ENCODE measurements at regions not wholly inside any gene's neighbourhood (a gene's known extent, or its start where the extent isn't known, plus 50 kb on each side); places are given as distances from the start of the nearest gene placed in this dataset.

- no peaks in the 10 kb centered on the region for H3K9me1 ChIP-seq (ENCODE audit: control insufficient read depth, extremely low read depth, insufficient read depth, low read length)
- FAIRE-seq (no peak), DNase-seq (ENCODE audit: low read depth, low spot score) (no peak)
- H3K27me3 ChIP-seq (ENCODE audit: control insufficient read depth, extremely low read depth, insufficient read depth, low read length), result no peaks in the 10 kb centered on the region
- no peak overlapping the region for H3K4me2 ChIP-seq (ENCODE audit: control insufficient read depth, extremely low read depth, insufficient read depth, low read depth, low read length)
- TF ChIP-seq CTCF (optimal IDR thresholded peaks at IDR 0.05 in 1 of 3, IDR thresholded peaks at IDR 0.05 in 1 of 3, conservative IDR thresholded peaks at IDR 0.05 in 1 of 3; ENCODE audit: extremely low read depth in 1 of 3, insufficient read depth in 2 of 3, low read length in 3 of 3) (no peak), EZH2 (IDR thresholded peaks at IDR 0.05; ENCODE audit: low read length) (no peak)
- no peak overlapping the region for H3K27ac ChIP-seq (ENCODE audit: control insufficient read depth, insufficient read depth, low read length)
- dilution Hi-C loops (cut with MboI; ENCODE audit: extremely low pct_ligation_motif_present, low sequenced_read_pairs), result no loop called here
- no peak overlapping the region for H3K4me3 ChIP-seq (ENCODE audit: control insufficient read depth in 2 of 3, extremely low read depth in 1 of 3, insufficient read depth in 2 of 3, low read depth in 1 of 3, low read length in 3 of 3)
- H3K9me3 ChIP-seq (ENCODE audit: control insufficient read depth, low read depth, low read length), result no peaks in the 10 kb centered on the region
- H2AFZ ChIP-seq (ENCODE audit: control insufficient read depth, low read length), result no peak overlapping the region
- no peaks in the 10 kb centered on the region for H4K20me1 ChIP-seq (ENCODE audit: control insufficient read depth, extremely low read depth, insufficient read depth, low read length)
- no peak overlapping the region for H3K9ac ChIP-seq (ENCODE audit: control insufficient read depth, extremely low read depth, insufficient read depth, low read length)
- H3K36me3 ChIP-seq (ENCODE audit: control insufficient read depth in 2 of 2, extremely low read depth in 1 of 2, insufficient read depth in 2 of 2, low read length in 2 of 2), result no peaks in the 10 kb centered on the region
- H3K79me2 ChIP-seq (ENCODE audit: control insufficient read depth, insufficient read depth, low read length), result no peaks in the 10 kb centered on the region
- H3K4me1 ChIP-seq (ENCODE audit: control insufficient read depth, extremely low read depth, insufficient read depth, low read length), result no peaks in the 10 kb centered on the region
These were observed 250.8 kb upstream of the SOX9 start for GRCh38 chr17:71869841-71870545.

GRCh38 chr17:71870546-71870862 lies 250.3 kb upstream of the SOX9 start:
- Histone ChIP-seq H4K20me1 (ENCODE audit: control insufficient read depth, extremely low read depth, insufficient read depth, low read length) (no peaks in the 10 kb centered on the region), H3K79me2 (ENCODE audit: control insufficient read depth, insufficient read depth, low read length) (no peaks in the 10 kb centered on the region), H3K9me3 (ENCODE audit: control insufficient read depth, low read depth, low read length) (no peaks in the 10 kb centered on the region), H3K27me3 (ENCODE audit: control insufficient read depth, extremely low read depth, insufficient read depth, low read length) (no peaks in the 10 kb centered on the region), H3K9me1 (ENCODE audit: control insufficient read depth, extremely low read depth, insufficient read depth, low read length) (no peaks in the 10 kb centered on the region), H3K36me3 (ENCODE audit: control insufficient read depth in 2 of 2, extremely low read depth in 1 of 2, insufficient read depth in 2 of 2, low read length in 2 of 2) (no peaks in the 10 kb centered on the region), H3K27ac (ENCODE audit: control insufficient read depth, insufficient read depth, low read length) (no peak overlapping the region), H3K4me1 (ENCODE audit: control insufficient read depth, extremely low read depth, insufficient read depth, low read length) (no peaks in the 10 kb centered on the region), H3K4me2 (ENCODE audit: control insufficient read depth, extremely low read depth, insufficient read depth, low read depth, low read length) (no peak overlapping the region), H3K4me3 (ENCODE audit: control insufficient read depth in 2 of 3, extremely low read depth in 1 of 3, insufficient read depth in 2 of 3, low read depth in 1 of 3, low read length in 3 of 3) (no peak overlapping the region), H3K9ac (ENCODE audit: control insufficient read depth, extremely low read depth, insufficient read depth, low read length) (no peak overlapping the region), H2AFZ (ENCODE audit: control insufficient read depth, low read length) (no peak overlapping the region)
- DNase-seq (ENCODE audit: low read depth, low spot score), result no peak
- dilution Hi-C loops (cut with MboI; ENCODE audit: extremely low pct_ligation_motif_present, low sequenced_read_pairs), result no loop called here
- no peak for FAIRE-seq
- TF ChIP-seq EZH2 (IDR thresholded peaks at IDR 0.05; ENCODE audit: low read length) (no peak), CTCF (optimal IDR thresholded peaks at IDR 0.05 in 1 of 3, IDR thresholded peaks at IDR 0.05 in 1 of 3, conservative IDR thresholded peaks at IDR 0.05 in 1 of 3; ENCODE audit: extremely low read depth in 1 of 3, insufficient read depth in 2 of 3, low read length in 3 of 3) (no peak)

Data from keratinocyte (primary cell).